HepG2 (cell line): ENCODE measurements at regions not wholly inside any gene's neighbourhood (a gene's known extent, or its start where the extent isn't known, plus 50 kb on each side); places are given as distances from the start of the nearest gene placed in this dataset.

Experiments used
- ATAC-seq: fragments of 200-7000 bp; cut with Tn5 transposase; 3 replicates; pipeline ENCODE4 v1.9.1; 2020; ENCODE audit warnings: mild to moderate bottlenecking, moderate library complexity
- BruUV-seq: library from RNA; stranded (reverse); fragments of 400-500 nt; replicated peaks from 2 replicates; lab custom pipeline; 2021; lab: Mats Ljungman, UMichigan
- CTCF ChIA-PET: fragments of 300-600 bp; formaldehyde crosslinking; extraction: SDS; loops from one replicate; lab custom pipeline; 2021; ENCODE audit warnings: low total read pairs, inconsistent platforms, low intra/inter-chr PET ratio; lab: Yijun Ruan, JAX
- POLR2A ChIA-PET: fragments of 350-600 bp; sonication (Branson Sonifier 250); formaldehyde crosslinking; loops from one replicate; lab custom pipeline; 2020; ENCODE audit warnings: antibody characterized with exemption, inconsistent platforms; lab: Yijun Ruan, JAX
- DNase-seq: peaks from one replicate; pipeline ENCODE4 v3.0.0-alpha.2; 2015; ENCODE audit warnings: low spot score
- FAIRE-seq: peaks from 3 replicates; lab custom pipeline; 2011; peaks lifted over from hg19 to GRCh38; lab: Jason Lieb, UNC
- H2AFZ ChIP-seq: one replicate; pipeline ENCODE4 v1.6.1; 2011; ENCODE audit warnings: low read length, inconsistent platforms
- H3K27ac ChIP-seq: fragments of 300-600 bp; 3 replicates; pipeline ENCODE4 v1.8.0; 2011; ENCODE audit warnings: mixed run types, mild to moderate bottlenecking, mixed read lengths, low read length, inconsistent platforms; ENCODE audit not compliant: insufficient read depth; ENCODE audit errors: extremely low read length
- H3K27me3 ChIP-seq, 2 experiments: fragments of 200-600 bp in 1 of 2; 2 replicates in 1 of 2; 3 replicates in 1 of 2; pipeline versions ENCODE4 v1.6.0 to v1.8.0; 2011; ENCODE audit warnings: low read length in 2 of 2, mild to moderate bottlenecking in 2 of 2, moderate library complexity in 2 of 2, inconsistent platforms in 1 of 2; ENCODE audit not compliant: insufficient read depth in 2 of 2, control insufficient read depth in 1 of 2
- H3K36me3 ChIP-seq, 2 experiments: fragments of 200-600 bp in 1 of 2; replicated peaks in 1 of 2; 2 replicates in 1 of 2; 3 replicates in 1 of 2; pipeline versions ENCODE4 v1.5.1 to v1.8.0; 2011; ENCODE audit warnings: low read length in 2 of 2, inconsistent platforms in 1 of 2; ENCODE audit not compliant: insufficient read depth in 2 of 2, control insufficient read depth in 1 of 2
- H3K4me1 ChIP-seq: 2 replicates; pipeline ENCODE4 v1.5.1; 2012; ENCODE audit warnings: low read length, inconsistent platforms; ENCODE audit not compliant: insufficient read depth
- H3K4me2 ChIP-seq: 2 replicates; pipeline ENCODE4 v1.6.0; 2011; ENCODE audit warnings: low read depth, low read length, inconsistent platforms
- H3K4me3 ChIP-seq, 3 experiments: fragments of 200-600 bp in 1 of 3; sonication (generic), shearing (Covaris generic) in 1 of 3; replicated peaks in 1 of 3; 2 replicates each; pipeline ENCODE4 v1.5.1; 2011 to 2016; ENCODE audit warnings: low read length in 3 of 3, inconsistent platforms in 2 of 3, low read depth in 2 of 3, mild to moderate bottlenecking in 2 of 3, control low read depth in 1 of 3, mixed read lengths in 1 of 3; ENCODE audit not compliant: insufficient read depth in 1 of 3
- H3K79me2 ChIP-seq: one replicate; pipeline ENCODE4 v1.6.1; 2011; ENCODE audit warnings: low read length, inconsistent platforms; ENCODE audit not compliant: insufficient read depth
- H3K9ac ChIP-seq: 2 replicates; pipeline ENCODE4 v1.6.0; 2011; ENCODE audit warnings: mild to moderate bottlenecking, low read depth, low read length, inconsistent platforms; ENCODE audit not compliant: insufficient read depth
- H3K9me3 ChIP-seq: 2 replicates; pipeline ENCODE4 v1.5.1; 2012; ENCODE audit warnings: mild to moderate bottlenecking, low read length
- H4K20me1 ChIP-seq: 2 replicates; pipeline ENCODE4 v1.6.0; 2011; ENCODE audit warnings: inconsistent platforms, mild to moderate bottlenecking, low read length, moderate library complexity; ENCODE audit not compliant: insufficient read depth
- ATF7 ChIP-seq, 2 experiments: fragments of 450-650 bp in 1 of 2; sonication (generic) in 1 of 2; formaldehyde crosslinking in 1 of 2; IDR thresholded peaks; 2 replicates each; pipeline versions ENCODE4 v1.4.0 to v1.6.1; 2016 to 2020; ENCODE audit warnings: antibody characterized with exemption in 1 of 2, mild to moderate bottlenecking in 1 of 2, missing genetic modification reagents in 1 of 2
- CBX1 ChIP-seq: IDR thresholded peaks from one replicate; pipeline ENCODE4 v1.6.1; 2016; ENCODE audit warnings: antibody characterized with exemption, low read depth
- CEBPB ChIP-seq: IDR thresholded peaks from 2 replicates; pipeline ENCODE4 v1.6.1; 2011; ENCODE audit warnings: low read depth, low read length, improper control_type of control experiment, borderline replicate concordance
- EP300 ChIP-seq, 3 experiments: sonication (generic) in 1 of 3; formaldehyde crosslinking in 1 of 3; IDR thresholded peaks; 2 replicates each; pipeline versions ENCODE4 v1.5.1 to v1.6.1; 2011 to 2020; ENCODE audit warnings: low read depth in 2 of 3, low read length in 2 of 3, borderline replicate concordance in 1 of 3, improper control_type of control experiment in 1 of 3, mild to moderate bottlenecking in 1 of 3, missing genetic modification reagents in 1 of 3, moderate library complexity in 1 of 3
- ZNF224 ChIP-seq: sonication (generic); formaldehyde crosslinking; IDR thresholded peaks from 2 replicates; pipeline ENCODE4 v1.5.0; 2020; ENCODE audit warnings: mild to moderate bottlenecking, missing genetic modification reagents
- ZNF275 ChIP-seq: sonication (generic); formaldehyde crosslinking; IDR thresholded peaks from 2 replicates; pipeline ENCODE4 v1.8.0; 2022; ENCODE audit warnings: missing genetic modification reagents, mild to moderate bottlenecking, inconsistent platforms, borderline replicate concordance
- ZNF766 ChIP-seq: sonication (generic); formaldehyde crosslinking; IDR thresholded peaks from 2 replicates; pipeline ENCODE4 v1.5.0; 2020; ENCODE audit warnings: missing genetic modification reagents, borderline replicate concordance
- WGBS: methylation state at CpG from one replicate; pipeline ENCODE4 v1.1.6; 2017; ENCODE audit warnings: low lambda C conversion rate; 5-methylcytosine and 5-hydroxymethylcytosine counted together
- in situ Hi-C: cut with HindIII; loops from 2 replicates; pipeline ENCODE4 v1.10.0; 2017; ENCODE audit warnings: low pct_unique_long_range_greater_than_20kb; ENCODE audit not compliant: extremely low pct_ligation_motif_present
- intact Hi-C: fragments of 100-400 bp; cut with micrococcal nuclease; formaldehyde crosslinking; loops from one replicate; pipeline ENCODE4 v1.10.0; 2022; ENCODE audit not compliant: unreplicated experiment

- TF ChIP-seq ZNF275 (CRISPR knock-in tag) (no peak), EP300 (IDR thresholded peaks at IDR 0.05; ENCODE audit: low read depth in 2 of 2, low read length in 2 of 2) (no peak), EP300 (CRISPR knock-in tag; IDR thresholded peaks at IDR 0.05; ENCODE audit: borderline replicate concordance) (no peak), CBX1 (no peak), ATF7 (IDR thresholded peaks at IDR 0.05) (no peak), ATF7 (CRISPR knock-in tag; IDR thresholded peaks at IDR 0.05) (no peak), ZNF766 (CRISPR knock-in tag) (no peak)
These were observed 101.6 kb downstream of the AXIN2 start (continued) for GRCh38 chr17:65459677-65460347.

GRCh38 chr17:65457635-65458257, 103.7 kb downstream of the AXIN2 start:
- 53% methylated on average over 11 of the region's 11 CpGs for WGBS
- POLR2A ChIA-PET: no interaction called here
- no peak for DNase-seq
- Histone ChIP-seq H4K20me1 (no peaks in the 10 kb centered on the region), H3K27ac (no peak overlapping the region)
- TF ChIP-seq ZNF224 (CRISPR knock-in tag) (no peak), CEBPB (peak; percentile 39; the same call in 1 of the 2 replicates)
- TF ChIP-seq, all 625 proteins: peak for 1
- CTCF ChIA-PET: no interaction called here
- Histone ChIP-seq H3K27me3 (peaks cover 6 to 22% of the 10 kb centered on the region in 2 experiments; a peak in 3 of 5 replicates), H3K79me2 (no peaks in the 10 kb centered on the region), H3K4me1 (peaks cover 21% of the 10 kb centered on the region), H3K9ac (no peak overlapping the region), H3K4me2 (no peak overlapping the region), H3K4me3 (no peak overlapping the region), H3K9me3 (no peaks in the 10 kb centered on the region), H3K36me3 (no peaks in the 10 kb centered on the region), H2AFZ (no peak overlapping the region)
- ATAC-seq (no peak), FAIRE-seq (no peak)
- no TSS peak for BruUV-seq
- in situ Hi-C loops: no loop called here
- intact Hi-C loops: loop anchor here (5.0 kb wide), 1 partner anchor 335 kb away; no protein-coding TSS in a partner anchor
